ELF-1 (cell line): ENCODE measurements at regions not wholly inside any gene's neighbourhood (a gene's known extent, or its start where the extent isn't known, plus 50 kb on each side); places are given as distances from the start of the nearest gene placed in this dataset.

Experiments
- DNase-seq: peaks from one replicate; pipeline ENCODE4 v3.0.0-alpha.2; 2016; ENCODE audit warnings: low read depth, low spot score

- DNase-seq, result peak; percentile 41
Measured at GRCh38 chr2:58313926-58314325, 72.8 kb upstream of the FANCL start.

- no peak for DNase-seq
Measured at GRCh38 chr2:58308435-58308834, 67.3 kb upstream of the FANCL start.

GRCh38 chr2:58304843-58305242 lies 63.7 kb upstream of the FANCL start:
- peak; percentile 44 for DNase-seq

- no peak for DNase-seq
Measured at GRCh38 chr2:58299123-58299522, 58.0 kb upstream of the FANCL start.

GRCh38 chr2:58293056-58293455 lies 51.9 kb upstream of the FANCL start:
- DNase-seq, result no peak

GRCh38 chr2:58291726-58292438 lies 50.8 kb upstream of the FANCL start:
- DNase-seq, result no peak
